ENCODE measurements at regions not wholly inside any gene's neighbourhood (a gene's known extent, or its start where the extent isn't known, plus 50 kb on each side); places are given as distances from the start of the nearest gene placed in this dataset.

DNA sequence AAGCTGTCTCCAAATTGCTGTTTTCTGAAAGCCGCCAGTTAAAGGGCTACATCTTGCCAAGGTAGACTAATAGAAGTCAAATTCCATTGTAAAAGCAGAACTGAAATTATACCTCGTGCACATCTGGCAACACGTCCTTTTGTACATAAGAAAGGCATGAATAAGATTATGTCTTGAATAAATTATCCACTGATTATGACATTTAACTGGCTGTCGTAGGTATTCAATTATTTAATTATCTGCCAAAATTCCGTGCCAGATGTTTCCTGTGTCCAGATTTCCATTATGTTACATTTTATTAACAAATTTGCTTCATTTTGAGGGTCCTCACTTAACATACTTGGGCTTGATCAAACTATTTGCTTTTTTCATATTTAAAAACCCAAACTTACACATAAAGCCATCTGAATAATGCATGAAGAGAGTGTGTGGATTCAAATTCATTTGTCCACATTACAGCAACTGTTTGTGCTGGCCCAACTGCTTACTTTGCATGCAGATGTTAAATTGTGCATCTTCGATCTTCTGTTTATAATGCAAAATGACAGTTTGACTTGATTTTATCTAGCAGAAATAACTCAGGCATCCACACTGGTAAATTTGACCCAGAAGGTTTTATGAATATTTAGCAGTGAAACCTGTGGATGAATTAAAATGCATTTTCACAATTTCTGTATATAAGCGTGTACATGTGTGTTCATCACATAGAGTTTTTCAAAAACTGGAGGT lies 701.5 kb downstream of the ZNF385D start:
- ChIA-PET CTCF (no interaction called here), POLR2A (no interaction called here)
- H3K27me3 ChIP-seq (replicated peaks; ENCODE audit: control insufficient read depth, insufficient read depth, low read length), result no peaks in the 10 kb centered on the region
- Mint-ChIP-seq H3K36me3 (ENCODE audit: insufficient read depth, unreplicated experiment) (no peaks in the 10 kb centered on the region), H3K27ac (ENCODE audit: unreplicated experiment) (no peak overlapping the region), H3K4me1 (ENCODE audit: low read depth, unreplicated experiment) (no peaks in the 10 kb centered on the region), H3K4me3 (ENCODE audit: unreplicated experiment) (no peak overlapping the region), H3K27me3 (ENCODE audit: insufficient read depth, unreplicated experiment) (peaks cover 2% of the 10 kb centered on the region), H3K9me3 (ENCODE audit: unreplicated experiment) (no peaks in the 10 kb centered on the region)
- H3K9me3 ChIP-seq, result no peaks in the 10 kb centered on the region
- intact Hi-C loops (cut with micrococcal nuclease; ENCODE audit: unreplicated experiment), result no loop called here
- TF ChIP-seq, protein P1, sequence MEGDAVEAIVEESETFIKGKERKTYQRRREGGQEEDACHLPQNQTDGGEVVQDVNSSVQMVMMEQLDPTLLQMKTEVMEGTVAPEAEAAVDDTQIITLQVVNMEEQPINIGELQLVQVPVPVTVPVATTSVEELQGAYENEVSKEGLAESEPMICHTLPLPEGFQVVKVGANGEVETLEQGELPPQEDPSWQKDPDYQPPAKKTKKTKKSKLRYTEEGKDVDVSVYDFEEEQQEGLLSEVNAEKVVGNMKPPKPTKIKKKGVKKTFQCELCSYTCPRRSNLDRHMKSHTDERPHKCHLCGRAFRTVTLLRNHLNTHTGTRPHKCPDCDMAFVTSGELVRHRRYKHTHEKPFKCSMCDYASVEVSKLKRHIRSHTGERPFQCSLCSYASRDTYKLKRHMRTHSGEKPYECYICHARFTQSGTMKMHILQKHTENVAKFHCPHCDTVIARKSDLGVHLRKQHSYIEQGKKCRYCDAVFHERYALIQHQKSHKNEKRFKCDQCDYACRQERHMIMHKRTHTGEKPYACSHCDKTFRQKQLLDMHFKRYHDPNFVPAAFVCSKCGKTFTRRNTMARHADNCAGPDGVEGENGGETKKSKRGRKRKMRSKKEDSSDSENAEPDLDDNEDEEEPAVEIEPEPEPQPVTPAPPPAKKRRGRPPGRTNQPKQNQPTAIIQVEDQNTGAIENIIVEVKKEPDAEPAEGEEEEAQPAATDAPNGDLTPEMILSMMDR (IDR thresholded peaks at IDR 0.05; ENCODE audit: insufficient read depth in 1 of 2, low read depth in 1 of 2, low read length in 1 of 2, severe bottlenecking in 1 of 2, unreplicated experiment in 1 of 2), result no peak
- no peak overlapping the region for H3K4me3 ChIP-seq (ENCODE audit: low read depth, low read length)
- no peaks in the 10 kb centered on the region for H3K36me3 ChIP-seq (ENCODE audit: control insufficient read depth, insufficient read depth, low read length)
- no TSS peak for BruUV-seq (replicated peaks)
- no peaks in the 10 kb centered on the region for H3K4me1 ChIP-seq
- DNase-seq, result no peak

DNA sequence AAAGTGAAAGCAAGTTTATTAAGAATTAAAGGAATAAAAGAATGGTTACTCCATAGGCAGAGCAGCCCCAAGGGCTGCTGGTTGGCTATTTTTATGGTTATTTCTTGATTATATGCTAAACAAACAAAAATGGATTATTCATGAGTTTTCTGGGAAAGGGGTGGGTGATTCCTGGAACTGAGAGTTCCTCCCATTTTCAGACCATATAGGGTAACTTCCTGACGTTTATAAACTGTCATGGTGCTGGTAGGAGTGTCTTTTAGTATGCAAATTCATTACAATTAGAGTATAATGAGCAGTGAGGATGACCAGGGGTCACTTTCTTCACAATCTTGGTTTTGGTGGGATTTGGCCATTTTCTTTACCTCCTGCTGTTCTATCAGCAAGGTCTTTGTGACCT lies 707.9 kb downstream of the ZNF385D start:
- ChIA-PET POLR2A (no interaction called here), CTCF (no interaction called here)
- BruUV-seq (replicated peaks), result no TSS peak
- Histone ChIP-seq H3K27me3 (replicated peaks; ENCODE audit: control insufficient read depth, insufficient read depth, low read length) (no peaks in the 10 kb centered on the region), H3K4me3 (ENCODE audit: low read depth, low read length) (no peak overlapping the region), H3K9me3 (no peaks in the 10 kb centered on the region), H3K36me3 (ENCODE audit: control insufficient read depth, insufficient read depth, low read length) (no peaks in the 10 kb centered on the region), H3K4me1 (no peaks in the 10 kb centered on the region)
- H3K9me3 Mint-ChIP-seq (ENCODE audit: unreplicated experiment), result no peaks in the 10 kb centered on the region
- no peak overlapping the region for H3K27ac Mint-ChIP-seq (ENCODE audit: unreplicated experiment)
- no peak for DNase-seq
- H3K27me3 Mint-ChIP-seq (ENCODE audit: insufficient read depth, unreplicated experiment), result peaks cover 6% of the 10 kb centered on the region
- intact Hi-C loops (cut with micrococcal nuclease; ENCODE audit: unreplicated experiment), result no loop called here
- no peaks in the 10 kb centered on the region for H3K36me3 Mint-ChIP-seq (ENCODE audit: insufficient read depth, unreplicated experiment)
- H3K4me1 Mint-ChIP-seq (ENCODE audit: low read depth, unreplicated experiment), result no peaks in the 10 kb centered on the region
- TF ChIP-seq, protein P1 (IDR thresholded peaks at IDR 0.05; ENCODE audit: insufficient read depth in 1 of 2, low read depth in 1 of 2, low read length in 1 of 2, severe bottlenecking in 1 of 2, unreplicated experiment in 1 of 2), result no peak
- no peak overlapping the region for H3K4me3 Mint-ChIP-seq (ENCODE audit: unreplicated experiment)

DNA sequence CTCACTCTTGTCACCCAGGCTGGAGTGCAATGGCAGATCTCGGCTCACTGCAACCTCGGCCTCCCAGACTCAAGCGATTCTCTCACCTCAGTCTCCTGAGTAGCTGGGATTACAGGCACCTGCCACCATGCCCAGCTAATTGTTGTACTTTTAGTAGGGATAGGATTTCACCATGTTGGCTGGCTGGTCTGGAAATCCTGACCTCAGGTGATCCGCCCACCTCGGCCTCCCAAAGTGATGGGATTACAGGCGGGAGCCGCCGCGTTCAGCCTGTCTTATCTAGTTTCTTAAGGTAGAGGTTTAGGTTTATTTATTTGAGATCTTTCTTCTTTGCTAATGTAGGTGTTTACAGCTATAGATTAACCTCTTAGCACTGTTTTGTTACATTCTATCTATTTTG lies 708.8 kb downstream of the ZNF385D start:
- BruUV-seq (replicated peaks), result no TSS peak
- no peaks in the 10 kb centered on the region for H3K9me3 ChIP-seq
- TF ChIP-seq, protein P1 (IDR thresholded peaks at IDR 0.05; ENCODE audit: insufficient read depth in 1 of 2, low read depth in 1 of 2, low read length in 1 of 2, severe bottlenecking in 1 of 2, unreplicated experiment in 1 of 2), result no peak
- H3K36me3 ChIP-seq (ENCODE audit: control insufficient read depth, insufficient read depth, low read length), result no peaks in the 10 kb centered on the region
- H3K9me3 Mint-ChIP-seq (ENCODE audit: unreplicated experiment), result no peaks in the 10 kb centered on the region
- ChIA-PET POLR2A (no interaction called here), CTCF (no interaction called here)
- peaks cover 4% of the 10 kb centered on the region for H3K27me3 Mint-ChIP-seq (ENCODE audit: insufficient read depth, unreplicated experiment)
- H3K4me3 Mint-ChIP-seq (ENCODE audit: unreplicated experiment), result no peak overlapping the region
- no peaks in the 10 kb centered on the region for H3K27me3 ChIP-seq (replicated peaks; ENCODE audit: control insufficient read depth, insufficient read depth, low read length)
- H3K4me1 ChIP-seq, result no peaks in the 10 kb centered on the region
- no peak overlapping the region for H3K27ac Mint-ChIP-seq (ENCODE audit: unreplicated experiment)
- no peaks in the 10 kb centered on the region for H3K4me1 Mint-ChIP-seq (ENCODE audit: low read depth, unreplicated experiment)
- no peak overlapping the region for H3K4me3 ChIP-seq (ENCODE audit: low read depth, low read length)
- DNase-seq, result no peak
- intact Hi-C loops (cut with micrococcal nuclease; ENCODE audit: unreplicated experiment), result no loop called here
- H3K36me3 Mint-ChIP-seq (ENCODE audit: insufficient read depth, unreplicated experiment), result no peaks in the 10 kb centered on the region

Data from Caco-2 (cell line).